Fibroblast of the aortic adventitia (primary cell): ENCODE measurements at regions not wholly inside any gene's neighbourhood (a gene's known extent, or its start where the extent isn't known, plus 50 kb on each side); places are given as distances from the start of the nearest gene placed in this dataset.

Source experiments
- DNase-seq: peaks from one replicate; pipeline ENCODE4 v3.0.0-alpha.2; 2010; ENCODE audit warnings: low read depth
- H3K4me3 ChIP-seq: 2 replicates; pipeline ENCODE4 v1.5.1; 2011; ENCODE audit warnings: low read depth, mild to moderate bottlenecking, control low read depth, low read length, moderate library complexity
- CTCF ChIP-seq: IDR thresholded peaks from 2 replicates; pipeline ENCODE4 v1.5.1; 2011; ENCODE audit warnings: mild to moderate bottlenecking, low read length, control low read depth, inconsistent platforms; ENCODE audit not compliant: insufficient read depth

- no peak for TF ChIP-seq CTCF
- no peak for DNase-seq
- H3K4me3 ChIP-seq = no peak overlapping the region
Observed at GRCh38 chr2:607172-607571, 70.0 kb downstream of the TMEM18 start.

- DNase-seq = no peak
- no peak for TF ChIP-seq CTCF
- H3K4me3 ChIP-seq = no peak overlapping the region
Observed at GRCh38 chr2:605674-606608, 71.3 kb downstream of the TMEM18 start.

DNA sequence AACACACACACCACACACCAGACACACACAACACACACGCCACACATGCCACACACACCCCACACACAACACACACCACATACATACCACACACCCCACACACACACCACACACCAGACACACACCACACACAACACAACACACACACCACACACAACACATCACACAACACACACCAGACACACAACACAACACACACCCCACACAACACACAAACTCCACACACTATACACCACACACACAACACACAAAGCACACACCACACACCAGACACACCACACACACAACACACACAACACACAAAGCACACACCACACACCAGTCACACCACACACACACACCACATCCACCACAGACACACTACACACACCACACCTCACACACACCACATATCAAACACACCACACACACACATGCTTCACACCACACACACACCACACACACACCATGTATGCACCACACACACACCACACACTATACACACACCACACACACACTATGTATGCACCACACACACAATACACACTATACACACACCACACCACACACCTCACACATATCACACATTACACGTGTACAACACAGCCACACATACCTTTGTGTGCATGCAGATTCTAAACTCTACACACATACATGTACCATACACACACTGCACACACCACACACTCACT, 72.2 kb downstream of the TMEM18 start:
- no peak for DNase-seq
- TF ChIP-seq CTCF = no peak

GRCh38 chr2:604385-604784, 72.8 kb downstream of the TMEM18 start:
- H3K4me3 ChIP-seq = no peak overlapping the region
- no peak for DNase-seq
- TF ChIP-seq CTCF = no peak

More for the DNA sequence above, 72.2 kb downstream of the TMEM18 start:
- no peak overlapping the region for H3K4me3 ChIP-seq

DNA sequence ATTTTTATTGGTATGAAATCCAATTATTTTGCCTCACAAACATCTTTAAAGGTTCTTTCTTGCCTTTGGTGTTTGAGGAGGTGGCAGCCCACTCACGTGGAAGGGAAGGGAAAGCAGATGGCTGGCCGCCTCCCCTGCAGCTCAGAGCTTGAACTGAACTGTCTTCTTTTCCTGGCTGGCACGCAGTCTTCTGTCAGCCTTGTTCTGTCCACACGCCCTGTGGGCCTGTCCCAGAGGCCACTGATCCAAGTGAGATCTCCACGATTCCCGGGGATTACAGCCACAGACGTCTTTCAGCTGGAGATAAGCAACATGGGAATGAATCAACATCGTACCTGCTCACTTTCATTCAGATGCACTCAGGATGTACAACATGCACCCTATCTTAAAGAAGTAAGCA, 73.3 kb downstream of the TMEM18 start:
- H3K4me3 ChIP-seq = no peak overlapping the region
- no peak for DNase-seq
- no peak for TF ChIP-seq CTCF

- no peak for TF ChIP-seq CTCF
- no peak overlapping the region for H3K4me3 ChIP-seq
- DNase-seq = no peak
Observed at GRCh38 chr2:603427-603826, 73.8 kb downstream of the TMEM18 start.
